ENCODE measurements at regions not wholly inside any gene's neighbourhood (a gene's known extent, or its start where the extent isn't known, plus 50 kb on each side); places are given as distances from the start of the nearest gene placed in this dataset.

DNA sequence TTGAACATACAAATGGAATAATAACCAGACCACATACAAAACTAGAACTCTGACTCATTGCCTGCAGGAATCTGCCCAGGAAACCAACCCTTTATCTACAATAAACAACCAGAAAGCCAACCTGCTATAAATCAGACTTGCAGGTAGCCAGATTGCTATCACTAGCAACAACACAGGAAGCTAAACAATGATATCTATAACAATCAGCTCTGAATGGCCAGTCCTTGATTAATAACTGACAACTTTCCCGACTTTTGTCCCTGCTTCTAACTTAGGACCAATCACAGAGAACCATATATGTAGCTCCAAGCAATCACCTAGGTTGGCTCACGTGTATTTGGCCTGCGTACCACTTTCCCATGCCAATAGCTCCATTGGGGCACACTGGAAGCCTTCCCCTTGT, 470.8 kb downstream of the RIT2 start:
- peaks cover 3% of the 10 kb centered on the region for H3K9me3 Mint-ChIP-seq (ENCODE audit: unreplicated experiment)
- Histone ChIP-seq H3K4me3 (ENCODE audit: low read depth, low read length) (no peak overlapping the region), H3K9me3 (no peaks in the 10 kb centered on the region), H3K36me3 (ENCODE audit: control insufficient read depth, insufficient read depth, low read length) (no peaks in the 10 kb centered on the region), H3K27me3 (replicated peaks; ENCODE audit: control insufficient read depth, insufficient read depth, low read length) (no peaks in the 10 kb centered on the region), H3K4me1 (no peaks in the 10 kb centered on the region)
- intact Hi-C loops (cut with micrococcal nuclease; ENCODE audit: unreplicated experiment), result no loop called here
- no peak overlapping the region for H3K27ac Mint-ChIP-seq (ENCODE audit: unreplicated experiment)
- H3K36me3 Mint-ChIP-seq (ENCODE audit: insufficient read depth, unreplicated experiment), result no peaks in the 10 kb centered on the region
- no peaks in the 10 kb centered on the region for H3K27me3 Mint-ChIP-seq (ENCODE audit: insufficient read depth, unreplicated experiment)
- ChIA-PET POLR2A (no interaction called here), CTCF (no interaction called here)
- H3K4me3 Mint-ChIP-seq (ENCODE audit: unreplicated experiment), result no peak overlapping the region
- no peaks in the 10 kb centered on the region for H3K4me1 Mint-ChIP-seq (ENCODE audit: low read depth, unreplicated experiment)
- TF ChIP-seq, protein P1, sequence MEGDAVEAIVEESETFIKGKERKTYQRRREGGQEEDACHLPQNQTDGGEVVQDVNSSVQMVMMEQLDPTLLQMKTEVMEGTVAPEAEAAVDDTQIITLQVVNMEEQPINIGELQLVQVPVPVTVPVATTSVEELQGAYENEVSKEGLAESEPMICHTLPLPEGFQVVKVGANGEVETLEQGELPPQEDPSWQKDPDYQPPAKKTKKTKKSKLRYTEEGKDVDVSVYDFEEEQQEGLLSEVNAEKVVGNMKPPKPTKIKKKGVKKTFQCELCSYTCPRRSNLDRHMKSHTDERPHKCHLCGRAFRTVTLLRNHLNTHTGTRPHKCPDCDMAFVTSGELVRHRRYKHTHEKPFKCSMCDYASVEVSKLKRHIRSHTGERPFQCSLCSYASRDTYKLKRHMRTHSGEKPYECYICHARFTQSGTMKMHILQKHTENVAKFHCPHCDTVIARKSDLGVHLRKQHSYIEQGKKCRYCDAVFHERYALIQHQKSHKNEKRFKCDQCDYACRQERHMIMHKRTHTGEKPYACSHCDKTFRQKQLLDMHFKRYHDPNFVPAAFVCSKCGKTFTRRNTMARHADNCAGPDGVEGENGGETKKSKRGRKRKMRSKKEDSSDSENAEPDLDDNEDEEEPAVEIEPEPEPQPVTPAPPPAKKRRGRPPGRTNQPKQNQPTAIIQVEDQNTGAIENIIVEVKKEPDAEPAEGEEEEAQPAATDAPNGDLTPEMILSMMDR (IDR thresholded peaks at IDR 0.05; ENCODE audit: insufficient read depth in 1 of 2, low read depth in 1 of 2, low read length in 1 of 2, severe bottlenecking in 1 of 2, unreplicated experiment in 1 of 2), result no peak
- no TSS peak for BruUV-seq (replicated peaks)
- peak in 1 of 2 experiments; percentile 6 for DNase-seq

DNA sequence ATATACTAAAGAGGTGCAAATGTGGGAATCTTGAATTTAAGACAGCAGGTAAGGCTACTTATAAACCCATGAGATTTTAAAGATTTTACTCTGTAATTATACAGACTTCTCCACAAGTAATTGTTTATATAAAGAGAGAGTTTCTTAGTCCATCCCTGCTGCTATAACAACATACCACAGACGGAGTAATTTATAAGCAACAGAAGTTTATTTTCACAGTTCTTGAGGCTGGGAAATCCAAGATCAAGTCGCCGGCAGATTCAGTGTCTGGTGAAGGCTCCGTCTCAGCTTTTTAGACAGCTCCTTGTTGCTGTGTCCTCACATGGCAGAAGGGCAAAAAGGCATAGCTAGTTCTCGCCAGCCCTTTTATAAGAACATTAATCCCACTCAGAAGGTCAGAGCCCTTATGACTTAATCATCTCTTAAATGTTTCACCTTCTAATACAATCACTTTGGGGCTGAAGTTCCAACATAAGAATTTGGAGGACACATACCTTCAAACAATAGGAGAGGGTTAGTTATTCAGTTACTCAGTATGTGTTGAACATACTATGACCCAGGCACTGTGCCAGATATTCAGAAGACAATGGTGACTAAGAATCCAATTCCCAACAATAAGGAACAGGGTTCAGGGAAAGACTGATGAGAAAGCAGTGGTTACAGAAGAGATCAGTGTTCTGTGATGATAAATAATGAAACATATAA, 466.0 kb downstream of the RIT2 start:
- H3K9me3 Mint-ChIP-seq (ENCODE audit: unreplicated experiment), result no peaks in the 10 kb centered on the region
- no peaks in the 10 kb centered on the region for H3K4me1 Mint-ChIP-seq (ENCODE audit: low read depth, unreplicated experiment)
- TF ChIP-seq, protein P1 (IDR thresholded peaks at IDR 0.05; ENCODE audit: insufficient read depth in 1 of 2, low read depth in 1 of 2, low read length in 1 of 2, severe bottlenecking in 1 of 2, unreplicated experiment in 1 of 2), result no peak
- ChIA-PET CTCF (no interaction called here), POLR2A (no interaction called here)
- Histone ChIP-seq H3K4me3 (ENCODE audit: low read depth, low read length) (no peak overlapping the region), H3K9me3 (no peaks in the 10 kb centered on the region), H3K4me1 (no peaks in the 10 kb centered on the region), H3K36me3 (ENCODE audit: control insufficient read depth, insufficient read depth, low read length) (no peaks in the 10 kb centered on the region), H3K27me3 (replicated peaks; ENCODE audit: control insufficient read depth, insufficient read depth, low read length) (no peaks in the 10 kb centered on the region)
- no peak overlapping the region for H3K27ac Mint-ChIP-seq (ENCODE audit: unreplicated experiment)
- no TSS peak for BruUV-seq (replicated peaks)
- no peaks in the 10 kb centered on the region for H3K27me3 Mint-ChIP-seq (ENCODE audit: insufficient read depth, unreplicated experiment)
- DNase-seq, result no peak
- no peak overlapping the region for H3K4me3 Mint-ChIP-seq (ENCODE audit: unreplicated experiment)
- intact Hi-C loops (cut with micrococcal nuclease; ENCODE audit: unreplicated experiment), result no loop called here
- no peaks in the 10 kb centered on the region for H3K36me3 Mint-ChIP-seq (ENCODE audit: insufficient read depth, unreplicated experiment)

- no TSS peak for BruUV-seq (replicated peaks)
- TF ChIP-seq, protein P1 (IDR thresholded peaks at IDR 0.05; ENCODE audit: insufficient read depth in 1 of 2, low read depth in 1 of 2, low read length in 1 of 2, severe bottlenecking in 1 of 2, unreplicated experiment in 1 of 2), result no peak
- no peaks in the 10 kb centered on the region for H3K9me3 ChIP-seq
- H3K27me3 Mint-ChIP-seq (ENCODE audit: insufficient read depth, unreplicated experiment), result no peaks in the 10 kb centered on the region
- intact Hi-C loops (cut with micrococcal nuclease; ENCODE audit: unreplicated experiment), result no loop called here
- no peak overlapping the region for H3K4me3 Mint-ChIP-seq (ENCODE audit: unreplicated experiment)
- H3K27ac Mint-ChIP-seq (ENCODE audit: unreplicated experiment), result no peak overlapping the region
- DNase-seq, result no peak
- no peak overlapping the region for H3K4me3 ChIP-seq (ENCODE audit: low read depth, low read length)
- no peaks in the 10 kb centered on the region for H3K4me1 ChIP-seq
- H3K4me1 Mint-ChIP-seq (ENCODE audit: low read depth, unreplicated experiment), result no peaks in the 10 kb centered on the region
- ChIA-PET CTCF (no interaction called here), POLR2A (no interaction called here)
- no peaks in the 10 kb centered on the region for H3K36me3 ChIP-seq (ENCODE audit: control insufficient read depth, insufficient read depth, low read length)
- H3K36me3 Mint-ChIP-seq (ENCODE audit: insufficient read depth, unreplicated experiment), result no peaks in the 10 kb centered on the region
- H3K9me3 Mint-ChIP-seq (ENCODE audit: unreplicated experiment), result peaks cover 6% of the 10 kb centered on the region
- H3K27me3 ChIP-seq (replicated peaks; ENCODE audit: control insufficient read depth, insufficient read depth, low read length), result no peaks in the 10 kb centered on the region
Observed at GRCh38 chr18:42654556-42654955, 460.9 kb downstream of the RIT2 start.
